NCI-H748 treated with DMSO at 0.1 percent for 48 hours (cell line): ENCODE measurements at regions not wholly inside any gene's neighbourhood (a gene's known extent, or its start where the extent isn't known, plus 50 kb on each side); places are given as distances from the start of the nearest gene placed in this dataset.

Experiments used
- DNase-seq: peaks from one replicate; lab custom pipeline; 2025; lab: John Stamatoyannopoulos, UW

- DNase-seq, result no peak
Measured at GRCh38 chr7:1321411-1322239, 89.0 kb downstream of the UNCX start.

- DNase-seq, result no peak
Measured at GRCh38 chr7:1322240-1323110, 89.8 kb downstream of the UNCX start.

GRCh38 chr7:1323178-1324027 is 90.7 kb downstream of the UNCX start:
- DNase-seq, result no peak

DNA sequence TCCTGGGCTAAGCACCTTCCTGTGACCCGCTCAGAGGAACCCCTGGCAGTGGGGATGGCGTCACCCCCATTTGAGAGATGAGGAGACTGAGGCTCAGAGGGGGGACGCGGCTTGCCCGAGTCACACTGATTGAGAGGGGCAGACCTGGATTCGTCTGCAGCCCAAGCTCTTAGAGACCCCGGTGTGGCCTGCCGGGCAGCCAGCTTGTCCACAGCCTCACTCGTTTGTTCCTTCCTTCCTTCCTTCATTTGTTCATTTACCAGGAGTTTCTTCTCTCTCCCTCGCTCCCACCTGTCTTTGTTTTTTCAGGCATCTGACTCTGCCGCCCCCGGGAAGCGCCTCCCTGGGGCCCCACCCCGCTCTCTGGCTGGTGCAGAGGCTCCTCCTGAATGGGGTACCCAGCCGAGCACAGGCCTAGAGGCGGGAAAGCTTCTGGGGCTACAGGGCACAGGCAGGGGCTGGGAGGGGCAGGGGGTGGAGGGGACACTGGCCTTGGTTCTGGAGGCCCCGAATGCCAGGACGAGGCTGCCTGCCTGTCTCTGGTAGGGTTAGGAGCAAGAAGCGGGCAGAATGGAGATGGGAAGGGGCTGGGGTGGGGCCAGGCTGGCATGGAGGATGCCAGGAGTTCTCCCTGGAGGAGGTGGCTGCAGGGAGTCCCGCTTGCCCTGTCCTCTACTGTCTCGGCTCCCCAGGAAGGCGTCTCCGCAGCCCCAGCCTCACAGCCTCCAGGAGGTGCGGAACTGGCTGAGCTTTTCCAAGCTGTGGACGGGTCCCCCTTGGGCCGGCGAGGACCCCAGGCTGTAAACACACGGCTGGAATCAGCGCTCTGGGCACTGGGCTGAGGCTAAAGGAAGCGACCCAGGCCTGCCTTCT is 91.6 kb downstream of the UNCX start:
- no peak for DNase-seq

DNA sequence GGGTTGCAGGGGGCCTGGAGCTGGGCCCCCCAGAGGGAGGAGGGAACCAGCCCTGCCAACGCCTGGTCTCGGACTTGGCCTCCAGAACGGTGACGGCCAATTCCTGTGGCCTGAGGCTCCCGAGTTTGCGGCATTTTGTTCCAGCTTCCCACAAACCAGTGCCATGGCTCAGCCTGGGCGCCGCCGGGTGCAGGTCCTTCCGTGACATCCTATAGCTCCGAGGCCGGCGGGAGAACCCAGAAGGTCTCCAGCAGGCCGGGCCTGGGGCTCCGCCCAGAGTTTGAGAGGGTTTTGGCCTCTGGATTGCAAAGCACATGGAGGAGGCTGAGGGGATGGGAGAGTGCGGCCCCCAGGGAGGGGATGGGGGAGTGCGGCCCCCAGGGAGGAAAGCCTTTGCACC is 92.6 kb downstream of the UNCX start:
- no peak for DNase-seq

DNA sequence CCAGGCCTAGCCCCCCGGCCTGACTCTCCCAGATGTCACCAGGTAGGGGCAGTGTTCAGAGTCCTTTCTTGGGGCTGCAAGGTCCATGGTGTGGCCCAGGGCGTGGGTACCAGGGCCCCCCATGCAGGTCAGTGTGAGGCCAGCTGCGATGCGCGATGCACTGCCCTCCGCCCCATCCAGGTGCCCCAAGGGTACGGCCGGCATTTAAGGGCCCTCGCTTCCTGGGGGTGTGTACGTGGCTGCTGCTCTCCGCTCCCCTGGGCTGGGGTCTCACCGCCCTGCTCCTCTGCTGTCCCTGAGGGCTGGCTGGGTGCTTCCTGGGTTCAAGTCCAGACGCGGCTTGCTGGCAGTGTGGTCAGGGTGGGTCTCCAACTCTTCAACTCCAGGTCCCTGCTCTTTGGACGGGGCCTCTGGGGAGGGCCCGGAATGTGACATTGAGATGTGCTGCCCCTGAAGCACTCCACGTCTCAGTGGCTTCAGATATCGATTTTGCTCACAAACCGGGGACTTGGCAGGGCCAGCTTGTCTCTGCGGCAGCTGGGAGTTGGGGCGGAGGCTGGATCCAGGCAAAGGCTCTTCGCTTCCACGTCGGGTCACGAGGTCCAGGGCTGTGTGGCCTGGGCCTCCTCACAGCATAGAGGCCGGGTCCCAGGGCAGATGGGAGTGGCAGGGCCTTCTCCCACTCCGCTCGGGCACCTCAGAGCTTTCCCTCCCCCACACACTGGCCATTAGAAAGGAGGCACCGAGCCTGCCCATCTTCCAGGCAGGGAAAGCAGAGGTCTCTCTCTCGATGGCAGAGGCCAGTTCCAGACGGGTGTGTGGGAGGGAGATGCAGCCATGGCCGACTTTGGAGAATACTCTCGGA is 93.2 kb downstream of the UNCX start:
- no peak for DNase-seq

DNA sequence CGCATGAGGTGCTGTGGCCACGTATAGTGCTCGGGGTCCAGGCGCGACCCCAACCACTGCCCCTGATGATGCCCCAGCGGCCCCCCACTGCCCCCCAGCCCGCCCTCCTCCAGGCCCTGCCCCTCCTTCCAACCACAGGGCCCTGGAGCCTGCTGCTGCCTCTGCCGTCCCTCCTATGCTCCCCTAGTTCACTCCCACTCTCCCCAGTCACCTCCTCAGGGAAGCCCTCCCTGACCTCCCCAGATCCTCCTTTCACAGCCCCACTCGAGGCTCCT is 93.8 kb downstream of the UNCX start:
- DNase-seq, result no peak

DNA sequence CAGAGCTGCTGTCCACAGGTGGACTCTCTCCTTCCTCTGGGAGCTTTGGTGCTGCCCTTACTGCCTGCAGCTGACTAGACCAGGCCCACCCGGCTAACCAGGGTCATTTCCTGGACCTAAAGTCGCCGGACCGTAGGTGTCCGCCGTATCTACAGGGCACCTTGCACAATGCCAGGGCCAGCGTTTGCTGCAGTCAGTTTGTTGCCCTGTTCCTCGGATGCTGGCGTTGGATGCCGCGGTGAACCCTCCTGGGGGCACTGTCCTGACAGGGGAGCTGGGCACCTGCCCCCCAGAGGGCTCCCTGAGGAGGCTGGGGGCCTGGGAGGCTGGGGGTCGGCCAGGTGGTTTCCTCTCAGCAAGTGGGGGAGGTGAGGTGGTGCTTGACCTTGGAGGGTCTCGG is 96.6 kb downstream of the UNCX start:
- DNase-seq, result no peak

GRCh38 chr7:1329966-1330800 is 97.5 kb downstream of the UNCX start:
- no peak for DNase-seq

- DNase-seq, result peak; percentile 9
Measured at GRCh38 chr7:1330801-1331425, 98.2 kb downstream of the UNCX start.

GRCh38 chr7:1331561-1332467 is 99.1 kb downstream of the UNCX start:
- no peak for DNase-seq

DNA sequence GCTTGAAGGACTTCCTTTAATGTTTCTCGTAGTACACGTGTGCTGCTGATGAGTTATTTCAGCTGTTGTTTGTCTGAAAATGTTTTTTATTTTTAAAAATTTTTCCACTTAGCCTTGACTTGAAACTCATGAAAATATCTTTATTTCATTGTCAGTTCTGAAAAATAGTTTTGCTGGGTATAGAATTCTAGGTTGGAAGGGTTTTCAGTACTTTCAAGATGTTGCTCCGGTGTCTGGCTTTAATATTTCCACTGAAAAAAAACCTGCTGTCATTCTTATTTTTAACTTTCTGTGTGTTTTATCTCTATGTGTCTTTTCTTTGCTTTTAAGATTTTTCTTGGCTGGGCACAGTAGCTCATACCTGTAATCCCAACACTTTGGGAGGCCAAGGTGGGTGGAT is 103.8 kb downstream of the UNCX start:
- no peak for DNase-seq

DNA sequence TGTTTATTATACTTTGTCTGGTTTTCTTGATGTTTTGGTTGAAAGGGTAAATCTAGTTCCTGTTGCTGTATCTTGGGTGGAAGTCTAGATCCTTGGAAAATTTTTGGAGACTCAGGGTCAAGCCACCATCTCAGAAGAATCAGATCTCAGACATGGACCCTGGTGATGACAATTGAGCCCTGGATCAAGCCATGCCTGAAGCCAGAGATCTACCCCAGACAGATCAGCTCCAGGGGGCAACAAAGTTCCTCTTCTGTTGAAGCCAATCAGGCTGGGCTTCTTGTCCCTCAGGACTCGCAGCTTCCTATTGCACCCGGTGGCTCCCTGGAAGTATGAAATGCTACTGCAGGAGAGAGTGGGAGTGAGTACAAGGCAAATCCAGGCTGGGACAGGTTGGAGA is 106.9 kb downstream of the UNCX start:
- no peak for DNase-seq

DNA sequence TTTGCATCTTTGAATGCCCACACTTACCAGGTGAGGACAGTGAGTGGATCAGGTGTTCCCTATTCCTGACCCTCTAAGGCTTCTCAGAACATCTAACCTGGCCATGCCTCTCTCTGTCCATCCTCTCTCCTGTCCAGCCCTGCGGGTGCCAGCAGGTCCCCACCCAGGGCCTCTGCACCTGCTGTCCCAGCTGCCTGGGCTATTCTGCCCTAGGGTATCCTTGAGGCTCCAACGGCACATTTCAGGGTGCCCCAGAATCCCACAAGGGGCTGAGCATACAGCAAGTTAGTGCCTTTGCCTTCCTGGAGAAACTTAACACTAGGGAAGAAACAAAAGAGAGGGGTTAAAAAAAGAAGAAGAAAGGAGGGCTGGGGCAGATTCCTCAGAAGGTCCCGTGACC is 107.4 kb downstream of the UNCX start:
- DNase-seq, result no peak

DNA sequence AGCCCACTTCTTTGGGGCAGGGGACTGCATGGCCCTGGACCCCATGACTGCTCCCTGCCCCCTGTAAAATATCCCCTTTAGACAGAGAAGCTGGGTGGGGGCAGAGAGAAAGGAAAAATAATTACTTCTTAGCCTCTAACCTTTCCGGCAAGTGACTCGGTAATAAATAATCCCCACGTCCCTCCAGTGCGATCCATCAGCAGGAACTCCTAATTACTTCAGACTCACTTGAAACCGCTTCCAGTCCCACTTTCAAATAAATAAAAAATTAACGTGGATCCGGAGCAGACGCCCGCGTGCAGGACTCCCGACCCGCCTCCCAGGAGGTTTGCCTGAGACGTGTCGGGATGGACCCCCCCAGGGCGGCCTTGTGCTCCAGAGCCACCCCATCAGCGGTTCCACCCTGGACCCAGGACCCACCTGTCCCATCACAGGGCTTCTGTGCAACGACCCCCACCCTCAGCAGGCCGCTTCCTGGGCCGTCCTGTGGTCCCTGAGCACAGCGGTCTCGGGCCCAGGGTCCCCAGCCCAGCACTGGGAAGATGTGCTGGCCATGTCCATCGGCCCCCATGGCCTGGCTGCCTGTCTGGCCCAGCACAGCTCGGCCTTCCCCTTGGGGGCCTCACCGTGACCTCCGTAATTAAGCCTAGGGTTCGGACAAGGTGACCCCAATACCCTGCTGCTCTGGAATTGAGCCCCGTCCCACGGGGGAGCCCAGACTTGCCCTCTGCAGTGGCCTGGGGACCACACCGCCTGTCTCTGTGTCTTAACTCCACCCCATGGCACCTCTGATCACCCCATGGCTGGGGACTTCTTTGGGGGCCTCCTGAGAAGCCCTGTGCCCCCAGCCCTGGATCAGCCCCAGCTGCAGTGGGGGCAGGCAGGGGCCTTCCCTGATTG is 108.0 kb downstream of the UNCX start:
- no peak for DNase-seq

DNA sequence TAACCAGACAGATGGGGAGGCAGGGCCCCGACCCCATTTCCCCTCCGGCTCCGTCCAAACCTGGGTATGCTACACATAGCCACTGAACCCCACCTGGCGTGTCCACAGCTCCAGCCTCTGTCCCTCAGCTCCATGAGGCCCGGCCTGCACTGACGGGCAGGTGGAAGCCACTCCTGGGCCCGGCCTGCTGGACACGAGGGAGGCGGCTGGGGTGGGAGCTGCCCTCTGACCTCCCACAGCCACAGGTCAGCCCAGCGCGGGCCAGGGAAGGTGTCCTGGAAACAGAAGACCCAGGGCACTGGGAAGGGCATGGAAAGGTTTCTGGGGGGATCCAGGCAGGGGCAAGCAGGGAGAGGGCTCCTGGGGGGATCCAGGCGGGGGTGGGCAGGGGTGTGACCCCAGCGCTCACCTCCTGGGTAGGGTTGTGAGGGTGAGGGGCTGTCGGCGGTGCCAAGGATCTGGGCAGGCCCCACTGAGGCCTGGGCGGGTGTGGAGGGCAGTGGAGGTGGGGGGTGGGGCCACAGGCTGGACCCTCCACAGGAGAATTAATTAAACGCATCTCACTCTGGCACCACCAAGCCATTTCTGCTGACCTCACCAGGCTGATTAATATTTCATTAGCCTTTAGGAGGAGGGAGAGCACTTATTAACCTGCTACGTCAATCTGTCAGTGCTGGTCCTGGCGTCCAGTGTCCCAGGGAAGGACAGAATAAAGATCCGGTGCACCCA is 108.9 kb downstream of the UNCX start:
- DNase-seq, result no peak
